Skeletal muscle satellite cell (primary cell): ENCODE measurements at regions not wholly inside any gene's neighbourhood (a gene's known extent, or its start where the extent isn't known, plus 50 kb on each side); places are given as distances from the start of the nearest gene placed in this dataset.
"Not testable (repeated sequence)": the region's sequence is repeated elsewhere in the genome, so short reads cannot be mapped to it uniquely, and the experiment has no call there.

ENCODE experiments used
- H3K27me3 ChIP-seq: 2 replicates; pipeline ENCODE4 v1.7.0; 2013; ENCODE audit warnings: low read length; ENCODE audit not compliant: control insufficient read depth, insufficient read depth
- H3K36me3 ChIP-seq: 2 replicates; pipeline ENCODE4 v1.7.0; 2013; ENCODE audit warnings: mild to moderate bottlenecking, control low read depth, low read length; ENCODE audit not compliant: insufficient read depth
- H3K4me1 ChIP-seq: 2 replicates; pipeline ENCODE4 v1.7.0; 2013; ENCODE audit warnings: low read length; ENCODE audit not compliant: control insufficient read depth, insufficient read depth
- H3K4me2 ChIP-seq: 2 replicates; pipeline ENCODE4 v1.7.0; 2013; ENCODE audit warnings: mild to moderate bottlenecking, low read length
- H3K4me3 ChIP-seq: 2 replicates; pipeline ENCODE4 v1.7.0; 2013; ENCODE audit warnings: low read length
- H3K9ac ChIP-seq: 2 replicates; pipeline ENCODE4 v1.7.0; 2013; ENCODE audit warnings: mild to moderate bottlenecking, low read depth, low read length, moderate library complexity
- H3K9me3 ChIP-seq: replicated peaks from 2 replicates; pipeline ENCODE4 v1.7.0; 2013; ENCODE audit warnings: mild to moderate bottlenecking, control low read depth, low read length

- no peak overlapping the region for H3K4me3 ChIP-seq
- no peaks in the 10 kb centered on the region for H3K27me3 ChIP-seq
- H3K4me1 ChIP-seq, result peaks cover 9% of the 10 kb centered on the region
- no peak overlapping the region for H3K4me2 ChIP-seq
- no peaks in the 10 kb centered on the region for H3K9me3 ChIP-seq
- no peak overlapping the region for H3K9ac ChIP-seq
- no peaks in the 10 kb centered on the region for H3K36me3 ChIP-seq
Measured at GRCh38 chr6:130558131-130558530, 192.3 kb downstream of the TMEM200A start.

DNA sequence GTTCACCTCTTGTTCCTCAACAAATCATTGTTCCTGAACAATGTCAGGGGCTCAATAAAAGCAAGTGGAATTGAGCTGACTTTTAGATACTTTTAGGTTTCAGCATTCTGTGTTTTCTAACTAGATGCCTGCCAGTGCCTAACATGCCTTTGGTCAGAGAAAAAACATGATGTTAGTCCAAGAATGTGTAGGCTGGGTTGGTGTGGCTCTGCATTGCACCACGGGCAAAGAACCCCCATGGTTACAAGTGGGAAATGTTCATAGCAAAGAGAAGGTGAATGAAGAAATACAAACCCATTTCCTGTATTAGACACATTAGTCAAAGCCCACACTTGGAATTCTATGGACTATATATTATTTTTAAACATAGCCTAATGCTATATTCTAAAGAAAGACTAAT, 193.3 kb downstream of the TMEM200A start:
- no peaks in the 10 kb centered on the region for H3K9me3 ChIP-seq
- H3K27me3 ChIP-seq, result no peaks in the 10 kb centered on the region
- H3K9ac ChIP-seq, result no peak overlapping the region
- no peak overlapping the region for H3K4me2 ChIP-seq
- H3K4me3 ChIP-seq, result no peak overlapping the region
- H3K4me1 ChIP-seq, result peaks cover 9% of the 10 kb centered on the region
- H3K36me3 ChIP-seq, result no peaks in the 10 kb centered on the region

- Histone ChIP-seq H3K9me3 (no peaks in the 10 kb centered on the region), H3K9ac (no peak overlapping the region), H3K36me3 (no peaks in the 10 kb centered on the region), H3K27me3 (no peaks in the 10 kb centered on the region), H3K4me2 (no peak overlapping the region), H3K4me3 (no peak overlapping the region), H3K4me1 (peaks cover 9% of the 10 kb centered on the region)
Measured at GRCh38 chr6:130560231-130560630, 194.4 kb downstream of the TMEM200A start.

- H3K27me3 ChIP-seq, H3K9ac ChIP-seq, H3K9me3 ChIP-seq, H3K36me3 ChIP-seq, H3K4me2 ChIP-seq, H3K4me3 ChIP-seq, H3K4me1 ChIP-seq: not testable (repeated sequence)
Measured at GRCh38 chr6:130561159-130561558, 195.3 kb downstream of the TMEM200A start.

GRCh38 chr6:130565696-130566095, 199.9 kb downstream of the TMEM200A start:
- Histone ChIP-seq H3K9ac (no peak overlapping the region), H3K4me1 (peaks cover 4% of the 10 kb centered on the region), H3K4me2 (no peak overlapping the region), H3K9me3 (no peaks in the 10 kb centered on the region), H3K36me3 (no peaks in the 10 kb centered on the region), H3K4me3 (no peak overlapping the region), H3K27me3 (no peaks in the 10 kb centered on the region)

GRCh38 chr6:130574146-130574545, 208.3 kb downstream of the TMEM200A start:
- H3K36me3 ChIP-seq, result no peaks in the 10 kb centered on the region
- H3K9me3 ChIP-seq, result no peaks in the 10 kb centered on the region
- no peaks in the 10 kb centered on the region for H3K27me3 ChIP-seq
- no peak overlapping the region for H3K9ac ChIP-seq
- H3K4me3 ChIP-seq, result no peak overlapping the region
- no peak overlapping the region for H3K4me2 ChIP-seq
- H3K4me1 ChIP-seq, result no peaks in the 10 kb centered on the region

GRCh38 chr6:130575557-130575956, 209.7 kb downstream of the TMEM200A start:
- no peaks in the 10 kb centered on the region for H3K36me3 ChIP-seq
- H3K27me3 ChIP-seq, result no peaks in the 10 kb centered on the region
- H3K4me1 ChIP-seq, result no peaks in the 10 kb centered on the region
- no peak overlapping the region for H3K4me3 ChIP-seq
- no peak overlapping the region for H3K4me2 ChIP-seq
- H3K9me3 ChIP-seq, result no peaks in the 10 kb centered on the region
- H3K9ac ChIP-seq, result no peak overlapping the region

GRCh38 chr6:130575971-130576370, 210.2 kb downstream of the TMEM200A start:
- Histone ChIP-seq H3K4me1 (no peaks in the 10 kb centered on the region), H3K4me3 (no peak overlapping the region), H3K36me3 (no peaks in the 10 kb centered on the region), H3K9me3 (no peaks in the 10 kb centered on the region), H3K4me2 (no peak overlapping the region), H3K27me3 (no peaks in the 10 kb centered on the region), H3K9ac (no peak overlapping the region)

DNA sequence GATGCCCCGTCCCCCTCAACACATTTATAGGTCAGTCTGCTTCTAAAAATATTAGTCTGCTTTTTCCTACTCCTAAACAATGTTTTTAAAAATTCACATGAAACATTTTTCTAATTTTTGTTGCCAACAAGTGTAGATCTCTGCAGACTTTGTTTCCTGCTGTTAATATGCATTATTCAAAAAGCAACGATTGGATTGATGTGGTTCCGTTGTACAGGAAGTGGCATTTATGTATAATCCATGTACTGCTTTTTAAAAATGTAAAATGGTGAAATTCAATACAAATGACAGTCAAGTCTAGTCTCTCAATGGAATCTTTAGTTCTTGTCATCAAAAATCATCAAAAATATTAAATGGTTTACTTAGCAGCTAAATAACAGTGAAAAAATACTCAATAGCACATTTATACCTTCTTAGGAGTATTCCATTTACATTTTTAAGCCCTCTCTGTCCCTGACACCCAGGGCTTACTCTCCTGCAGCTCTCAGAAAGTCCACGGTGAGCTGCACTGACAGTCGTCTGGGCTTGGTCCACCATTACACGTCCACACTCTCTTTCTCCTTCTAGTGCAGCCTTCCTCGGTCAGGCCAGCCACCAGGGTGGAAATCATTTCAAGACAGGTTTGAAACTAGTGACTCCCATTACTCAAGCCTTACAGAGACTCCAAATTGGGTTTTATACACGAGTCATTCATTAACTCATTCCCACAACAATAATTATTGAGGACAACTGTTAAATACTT, 211.5 kb downstream of the TMEM200A start:
- Histone ChIP-seq H3K36me3 (no peaks in the 10 kb centered on the region), H3K27me3 (no peaks in the 10 kb centered on the region), H3K9ac (no peak overlapping the region), H3K4me2 (no peak overlapping the region), H3K4me3 (no peak overlapping the region), H3K4me1 (no peaks in the 10 kb centered on the region), H3K9me3 (no peaks in the 10 kb centered on the region)

- H3K36me3 ChIP-seq, result no peaks in the 10 kb centered on the region
- no peaks in the 10 kb centered on the region for H3K4me1 ChIP-seq
- H3K4me2 ChIP-seq, result no peak overlapping the region
- H3K4me3 ChIP-seq, result no peak overlapping the region
- no peaks in the 10 kb centered on the region for H3K27me3 ChIP-seq
- H3K9ac ChIP-seq, result no peak overlapping the region
- H3K9me3 ChIP-seq, result no peaks in the 10 kb centered on the region
Measured at GRCh38 chr6:130578713-130579112, 212.9 kb downstream of the TMEM200A start.

DNA sequence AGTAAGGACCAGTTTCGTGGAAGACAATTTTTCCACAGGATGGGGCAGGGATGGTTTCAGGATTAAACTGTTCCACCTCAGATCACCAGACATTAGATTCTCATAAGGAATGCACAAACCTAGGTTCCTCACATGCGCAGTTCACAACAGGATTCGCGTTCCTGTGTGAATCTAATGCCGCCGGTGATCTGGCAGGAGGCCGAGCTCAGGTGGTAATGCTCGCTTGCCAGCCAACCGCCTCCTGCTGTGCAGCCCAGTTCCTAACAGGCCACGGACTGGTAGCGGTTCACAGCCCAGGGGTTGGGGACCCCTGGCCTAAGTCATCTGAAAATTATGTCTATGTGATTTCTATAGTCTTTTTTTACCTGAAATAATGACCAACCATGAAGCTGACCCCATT, 217.5 kb downstream of the TMEM200A start:
- Histone ChIP-seq H3K27me3 (no peaks in the 10 kb centered on the region), H3K4me1 (peaks cover 12% of the 10 kb centered on the region), H3K36me3 (no peaks in the 10 kb centered on the region), H3K4me2 (no peak overlapping the region), H3K9me3 (no peaks in the 10 kb centered on the region), H3K4me3 (no peak overlapping the region), H3K9ac (no peak overlapping the region)

DNA sequence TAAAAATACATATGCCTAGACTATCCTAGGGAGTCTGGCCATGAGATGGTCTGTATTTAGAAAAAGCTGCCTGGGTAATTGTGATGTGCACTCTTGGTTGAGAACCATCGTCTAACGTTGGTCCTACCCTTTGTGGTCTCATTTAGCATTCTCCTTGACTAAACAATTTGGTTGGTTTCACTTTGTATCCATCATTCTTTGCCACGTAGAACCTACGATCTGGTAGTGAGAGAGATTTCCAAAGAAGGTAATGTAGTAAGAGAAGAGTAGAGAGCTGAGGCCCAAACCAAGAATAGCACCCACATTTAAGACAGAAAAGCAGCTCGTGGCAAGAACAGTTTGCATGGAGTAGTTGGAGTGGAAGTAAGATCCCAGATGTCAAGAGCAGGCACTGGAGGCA, 219.8 kb downstream of the TMEM200A start:
- no peaks in the 10 kb centered on the region for H3K36me3 ChIP-seq
- H3K9me3 ChIP-seq, result no peaks in the 10 kb centered on the region
- no peak overlapping the region for H3K9ac ChIP-seq
- H3K4me2 ChIP-seq, result no peak overlapping the region
- H3K27me3 ChIP-seq, result no peaks in the 10 kb centered on the region
- no peak overlapping the region for H3K4me3 ChIP-seq
- peaks cover 18% of the 10 kb centered on the region for H3K4me1 ChIP-seq
